Neuronal stem cell (in vitro differentiated cells): ENCODE measurements at regions not wholly inside any gene's neighbourhood (a gene's known extent, or its start where the extent isn't known, plus 50 kb on each side); places are given as distances from the start of the nearest gene placed in this dataset.

Source experiments
- DNase-seq: peaks from one replicate; pipeline ENCODE4 v3.0.0-alpha.2; 2013; ENCODE audit warnings: low spot score
- H2AFZ ChIP-seq: one replicate; pipeline ENCODE4 v1.6.1; 2013; ENCODE audit warnings: mild to moderate bottlenecking, low read length, inconsistent platforms
- H2AK5ac ChIP-seq: 2 replicates; pipeline ENCODE4 v1.6.1; 2013; ENCODE audit warnings: low read depth, mild to moderate bottlenecking, inconsistent platforms, low read length, moderate library complexity, mixed read lengths
- H2BK120ac ChIP-seq: 2 replicates; pipeline ENCODE4 v1.6.1; 2013; ENCODE audit warnings: low read depth, mild to moderate bottlenecking, inconsistent platforms, low read length, moderate library complexity, mixed read lengths
- H2BK12ac ChIP-seq: one replicate; pipeline ENCODE4 v1.6.1; 2013; ENCODE audit warnings: low read length, inconsistent platforms
- H2BK15ac ChIP-seq: 2 replicates; pipeline ENCODE4 v1.6.1; 2013; ENCODE audit warnings: mild to moderate bottlenecking, low read length, inconsistent platforms, mixed read lengths
- H2BK5ac ChIP-seq: one replicate; pipeline ENCODE4 v1.6.1; 2013; ENCODE audit warnings: inconsistent platforms, mild to moderate bottlenecking, low read length, moderate library complexity
- H3K14ac ChIP-seq: one replicate; pipeline ENCODE4 v1.6.1; 2013; ENCODE audit warnings: low read length, inconsistent platforms
- H3K18ac ChIP-seq: 2 replicates; pipeline ENCODE4 v1.6.1; 2013; ENCODE audit warnings: low read length, inconsistent platforms
- H3K23ac ChIP-seq: 2 replicates; pipeline ENCODE4 v1.6.1; 2013; ENCODE audit warnings: low read depth, mild to moderate bottlenecking, mixed read lengths, low read length, inconsistent platforms; ENCODE audit not compliant: poor library complexity
- H3K27ac ChIP-seq: replicated peaks from 3 replicates; pipeline ENCODE4 v1.5.1; 2013; ENCODE audit warnings: low read length, inconsistent platforms
- H3K27me3 ChIP-seq, 3 experiments: 2 replicates each; pipeline ENCODE4 v1.6.1; 2013; ENCODE audit warnings: low read length in 3 of 3, mild to moderate bottlenecking in 2 of 3, inconsistent platforms in 1 of 3, low read depth in 1 of 3, mixed read lengths in 1 of 3, moderate library complexity in 1 of 3; ENCODE audit not compliant: control insufficient read depth in 3 of 3, insufficient read depth in 3 of 3
- H3K36me3 ChIP-seq, 2 donors: replicated peaks in 1 of 2; 2 replicates each; pipeline ENCODE4 v1.6.1; 2013; ENCODE audit warnings: low read length in 2 of 2; ENCODE audit not compliant: control insufficient read depth in 2 of 2, insufficient read depth in 2 of 2
- H3K4ac ChIP-seq: 2 replicates; pipeline ENCODE4 v1.6.1; 2013; ENCODE audit warnings: inconsistent platforms, mild to moderate bottlenecking, low read length, moderate library complexity
- H3K4me1 ChIP-seq, 2 donors: 1 replicate in 1 of 2; 2 replicates in 1 of 2; pipeline ENCODE4 v1.6.1; 2013; ENCODE audit warnings: low read length in 2 of 2, low read depth in 1 of 2; ENCODE audit not compliant: control insufficient read depth in 2 of 2, insufficient read depth in 1 of 2
- H3K4me2 ChIP-seq: one replicate; pipeline ENCODE4 v1.6.1; 2013; ENCODE audit warnings: mild to moderate bottlenecking, low read length, inconsistent platforms; ENCODE audit not compliant: insufficient read depth, poor library complexity, severe bottlenecking
- H3K4me3 ChIP-seq, 2 donors: 2 replicates each; pipeline ENCODE4 v1.5.1; 2013; ENCODE audit warnings: low read length in 2 of 2, mild to moderate bottlenecking in 2 of 2, inconsistent platforms in 1 of 2, moderate library complexity in 1 of 2
- H3K79me1 ChIP-seq: one replicate; pipeline ENCODE4 v1.6.1; 2013; ENCODE audit warnings: low read depth, mild to moderate bottlenecking, inconsistent platforms, low read length, moderate library complexity
- H3K9ac ChIP-seq: one replicate; pipeline ENCODE4 v1.6.1; 2013; ENCODE audit warnings: mild to moderate bottlenecking, low read depth, low read length, inconsistent platforms; ENCODE audit not compliant: poor library complexity
- H3K9me3 ChIP-seq, 2 donors: replicated peaks in 1 of 2; 2 replicates each; pipeline versions ENCODE3 to v1.6.1; 2013; ENCODE audit warnings: low read length in 2 of 2, mild to moderate bottlenecking in 2 of 2, inconsistent platforms in 1 of 2, low read depth in 1 of 2, mixed read lengths in 1 of 2, moderate library complexity in 1 of 2; ENCODE audit not compliant: control insufficient read depth in 2 of 2, insufficient read depth in 1 of 2
- H4K8ac ChIP-seq: one replicate; pipeline ENCODE4 v1.6.1; 2013; ENCODE audit warnings: low read depth, mild to moderate bottlenecking, inconsistent platforms, low read length, moderate library complexity
- H4K91ac ChIP-seq: one replicate; pipeline ENCODE4 v1.6.1; 2013; ENCODE audit warnings: low read length, low read depth, mild to moderate bottlenecking, inconsistent platforms; ENCODE audit not compliant: poor library complexity
- WGBS, 2 donors: extraction: QIAGEN DNeasy Blood & Tissue Kit; methylation state at CpG; one replicate each; pipeline ENCODE4 v1.1.7; 2013; ENCODE audit warnings: missing lambda C conversion rate in 2 of 2, mixed read lengths in 1 of 2; ENCODE audit not compliant: insufficient read length in 2 of 2, insufficient replicate concordance in 1 of 2; ENCODE audit errors: extremely low coverage in 2 of 2; 5-methylcytosine and 5-hydroxymethylcytosine counted together

GRCh38 chr7:110337646-110338045, 753.3 kb upstream of the LRRN3 start:
- no peaks in the 10 kb centered on the region for H3K9me3 ChIP-seq
- no peak overlapping the region for H3K27ac ChIP-seq
- no peak overlapping the region for H3K23ac ChIP-seq

GRCh38 chr7:110347081-110347480, 743.8 kb upstream of the LRRN3 start:
- Histone ChIP-seq H2AK5ac (no peak overlapping the region), H3K79me1 (no peaks in the 10 kb centered on the region), H2BK120ac (no peak overlapping the region), H3K9me3 (no peaks in the 10 kb centered on the region), H3K27ac (no peak overlapping the region), H2BK15ac (no peak overlapping the region), H3K27me3 (no peaks in the 10 kb centered on the region), H3K14ac (no peak overlapping the region), H2BK12ac (no peak overlapping the region), H2BK5ac (no peak overlapping the region), H3K36me3 (no peaks in the 10 kb centered on the region), H3K4me2 (no peak overlapping the region), H4K8ac (no peak overlapping the region), H2AFZ (no peak overlapping the region), H3K4me3 (no peak overlapping the region), H3K18ac (no peak overlapping the region), H3K9ac (no peak overlapping the region), H3K23ac (no peak overlapping the region), H3K4me1 (no peaks in the 10 kb centered on the region), H4K91ac (no peak overlapping the region), H3K4ac (no peak overlapping the region)
- WGBS, 2 donors, result no CpG with 5 or more reads among the region's 3 CpGs
- no peak for DNase-seq

More at GRCh38 chr7:110337646-110338045, 753.3 kb upstream of the LRRN3 start:
- no peak overlapping the region for H4K91ac ChIP-seq
- no peak overlapping the region for H3K4me2 ChIP-seq
- no peak overlapping the region for H2BK15ac ChIP-seq
- no peak for DNase-seq
- H4K8ac ChIP-seq, result no peak overlapping the region
- H2BK5ac ChIP-seq, result no peak overlapping the region
- H3K36me3 ChIP-seq, result no peaks in the 10 kb centered on the region
- no peak overlapping the region for H2BK120ac ChIP-seq
- H3K27me3 ChIP-seq, result no peaks in the 10 kb centered on the region
- H3K14ac ChIP-seq, result no peak overlapping the region
- H2AFZ ChIP-seq, result peak overlapping the region; percentile 52
- no peak overlapping the region for H2BK12ac ChIP-seq
- H2AK5ac ChIP-seq, result no peak overlapping the region
- no peak overlapping the region for H3K18ac ChIP-seq
- H3K9ac ChIP-seq, result no peak overlapping the region
- peaks cover 0 to 4% of the 10 kb centered on the region in 2 donors for H3K4me1 ChIP-seq
- H3K79me1 ChIP-seq, result no peaks in the 10 kb centered on the region
- no peak overlapping the region for H3K4me3 ChIP-seq
- H3K4ac ChIP-seq, result no peak overlapping the region
- WGBS, 2 donors, result 100% methylated on average over 2 of the region's 5 CpGs; no CpG with 5 or more reads in 1 of the 2 donors

GRCh38 chr7:110356438-110356837, 734.5 kb upstream of the LRRN3 start:
- Histone ChIP-seq H3K23ac (no peak overlapping the region), H3K27me3 (no peaks in the 10 kb centered on the region)

GRCh38 chr7:110358028-110358427, 732.9 kb upstream of the LRRN3 start:
- no peak overlapping the region for H3K4me3 ChIP-seq
- no peaks in the 10 kb centered on the region for H3K27me3 ChIP-seq
- no peak overlapping the region for H2BK5ac ChIP-seq
- no peak overlapping the region for H3K27ac ChIP-seq
- H2BK15ac ChIP-seq, result no peak overlapping the region
- no CpG with 5 or more reads among the region's 1 CpG for WGBS, 2 donors
- H2AK5ac ChIP-seq, result no peak overlapping the region
- H3K9me3 ChIP-seq, result no peaks in the 10 kb centered on the region
- no peak overlapping the region for H3K18ac ChIP-seq
- H4K91ac ChIP-seq, result no peak overlapping the region
- H3K79me1 ChIP-seq, result no peaks in the 10 kb centered on the region
- H3K23ac ChIP-seq, result no peak overlapping the region
- no peak overlapping the region for H2AFZ ChIP-seq
- no peak overlapping the region for H4K8ac ChIP-seq
- H3K9ac ChIP-seq, result no peak overlapping the region
- DNase-seq, result no peak
- H3K4ac ChIP-seq, result no peak overlapping the region
- no peaks in the 10 kb centered on the region for H3K36me3 ChIP-seq
- H3K4me1 ChIP-seq, result no peaks in the 10 kb centered on the region
- no peak overlapping the region for H3K14ac ChIP-seq
- H3K4me2 ChIP-seq, result no peak overlapping the region
- H2BK12ac ChIP-seq, result no peak overlapping the region
- no peak overlapping the region for H2BK120ac ChIP-seq

More at GRCh38 chr7:110356438-110356837, 734.5 kb upstream of the LRRN3 start:
- Histone ChIP-seq H4K8ac (no peak overlapping the region), H3K36me3 (no peaks in the 10 kb centered on the region), H3K4ac (no peak overlapping the region), H3K27ac (no peak overlapping the region), H2AK5ac (no peak overlapping the region), H3K79me1 (no peaks in the 10 kb centered on the region), H2BK12ac (no peak overlapping the region), H3K14ac (no peak overlapping the region), H2AFZ (no peak overlapping the region), H2BK120ac (no peak overlapping the region), H3K4me3 (no peak overlapping the region), H3K9ac (no peak overlapping the region), H3K9me3 (no peaks in the 10 kb centered on the region), H3K18ac (peak overlapping the region; percentile 13), H2BK5ac (no peak overlapping the region), H4K91ac (peak overlapping the region; percentile 64), H3K4me1 (no peaks in the 10 kb centered on the region), H3K4me2 (no peak overlapping the region), H2BK15ac (no peak overlapping the region)
- WGBS, 2 donors, result no CpG with 5 or more reads among the region's 8 CpGs
- DNase-seq, result no peak
